Activated naive CD4-positive, alpha-beta T cell treated with anti-CD3 and anti-CD28 coated beads for 36 hours (primary cell): ENCODE measurements at regions not wholly inside any gene's neighbourhood (a gene's known extent, or its start where the extent isn't known, plus 50 kb on each side); places are given as distances from the start of the nearest gene placed in this dataset.

Experiments used
- CTCF ChIA-PET: fragments of 350-600 bp; sonication (Branson Sonifier 250); formaldehyde crosslinking; loops from one replicate; lab custom pipeline; 2021; ENCODE audit warnings: antibody characterized with exemption; lab: Charles Lee
- DNase-seq: peaks from one replicate; pipeline ENCODE4 v3.0.0-alpha.2; 2020
- H3K27ac Mint-ChIP-seq: one replicate; pipeline ENCODE4 v1.8.0; 2021; ENCODE audit warnings: mild to moderate bottlenecking, mixed read lengths
- H3K27me3 Mint-ChIP-seq: one replicate; pipeline ENCODE4 v1.8.0; 2021; ENCODE audit warnings: low read depth, mixed read lengths
- H3K36me3 Mint-ChIP-seq: one replicate; pipeline ENCODE4 v1.8.0; 2021; ENCODE audit warnings: low read depth, mixed read lengths
- H3K4me1 Mint-ChIP-seq: one replicate; pipeline ENCODE4 v1.8.0; 2021; ENCODE audit warnings: low read depth, mixed read lengths
- H3K4me3 Mint-ChIP-seq: one replicate; pipeline ENCODE4 v1.8.0; 2021; ENCODE audit warnings: mild to moderate bottlenecking, moderate library complexity, mixed read lengths
- H3K9me3 Mint-ChIP-seq: one replicate; pipeline ENCODE4 v1.8.0; 2021; ENCODE audit warnings: mixed read lengths
- intact Hi-C: fragments of 100-400 bp; cut with micrococcal nuclease; formaldehyde crosslinking; loops from one replicate; pipeline ENCODE4 v1.15.1; 2023

DNA sequence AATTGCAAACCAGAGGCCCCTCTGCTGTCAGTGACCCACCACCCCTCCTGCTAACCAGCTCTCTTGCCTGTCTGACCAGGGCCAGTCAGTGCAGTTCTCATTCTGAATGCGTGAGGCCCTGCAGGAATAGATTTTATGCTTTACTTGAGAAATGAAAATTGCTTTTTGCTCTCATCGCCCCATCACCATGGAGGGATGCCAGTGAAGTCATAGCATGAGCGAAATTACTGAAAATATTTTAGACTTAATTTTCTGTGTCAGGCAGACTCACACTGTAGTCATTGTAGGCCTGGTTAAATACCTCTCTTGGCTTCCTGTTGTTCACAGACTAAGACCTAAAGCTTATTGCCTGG, 490.5 kb upstream of the CDH5 start:
- no peaks in the 10 kb centered on the region for H3K4me1 Mint-ChIP-seq
- CTCF ChIA-PET: no interaction called here
- intact Hi-C loops: no loop called here
- H3K4me3 Mint-ChIP-seq: no peak overlapping the region
- H3K27ac Mint-ChIP-seq: no peak overlapping the region
- DNase-seq: no peak
- H3K27me3 Mint-ChIP-seq: peaks cover 5% of the 10 kb centered on the region
- no peaks in the 10 kb centered on the region for H3K36me3 Mint-ChIP-seq
- H3K9me3 Mint-ChIP-seq: no peaks in the 10 kb centered on the region

DNA sequence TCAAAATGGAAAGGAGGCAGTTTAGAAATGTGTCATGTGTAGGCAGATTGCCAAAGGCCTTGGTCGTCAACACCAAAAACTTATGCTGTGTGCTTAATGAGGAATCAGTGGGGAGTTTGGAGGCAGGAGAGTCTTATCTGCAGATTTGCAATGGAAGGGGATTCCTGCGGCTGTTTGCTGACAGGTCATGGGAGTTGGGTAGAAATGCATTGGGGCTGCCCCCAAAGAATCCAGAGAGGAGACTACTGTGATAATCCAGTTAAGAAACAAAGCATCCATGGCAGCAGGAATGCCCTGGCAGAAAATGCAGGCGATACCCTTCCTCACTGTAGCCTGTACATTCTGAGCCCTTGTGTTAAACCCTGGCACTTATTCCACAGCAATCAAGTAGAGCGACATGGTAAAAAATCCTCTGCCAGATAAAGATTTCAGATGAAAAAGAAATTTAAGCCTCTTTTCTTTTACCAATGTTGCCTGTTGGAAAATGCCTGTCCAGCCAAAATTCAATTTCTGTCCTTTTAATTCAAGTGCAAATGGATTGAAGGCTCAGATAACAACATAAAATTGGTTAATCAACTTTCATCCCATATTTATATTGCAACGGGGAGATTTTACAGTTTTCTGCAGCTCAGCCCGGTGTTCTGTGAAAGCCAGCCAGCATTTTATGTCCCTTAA, 491.0 kb upstream of the CDH5 start:
- Mint-ChIP-seq H3K9me3 (no peaks in the 10 kb centered on the region), H3K4me1 (no peaks in the 10 kb centered on the region), H3K27ac (no peak overlapping the region), H3K4me3 (no peak overlapping the region), H3K36me3 (no peaks in the 10 kb centered on the region), H3K27me3 (peaks cover 7% of the 10 kb centered on the region)
- intact Hi-C loops: no loop called here
- CTCF ChIA-PET: no interaction called here
- no peak for DNase-seq

DNA sequence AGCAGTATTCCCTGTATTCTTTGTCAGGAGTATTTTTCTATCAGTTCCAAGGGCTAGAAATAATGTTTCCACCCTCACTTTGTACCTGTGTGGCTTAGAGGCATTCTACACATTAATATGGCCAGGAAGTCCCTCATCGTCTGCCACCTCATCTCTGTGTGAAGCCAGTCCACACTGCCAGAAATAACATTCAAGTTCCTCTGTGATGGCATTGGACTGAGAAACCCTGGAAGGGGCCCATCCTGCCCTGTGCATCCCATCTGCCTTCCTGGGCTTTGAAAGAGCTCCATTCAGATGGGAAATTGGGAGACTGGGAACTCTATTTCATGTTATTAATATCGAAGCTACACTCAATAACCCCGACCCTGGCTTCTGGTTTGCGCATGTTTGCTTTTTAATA, 497.2 kb upstream of the CDH5 start:
- Mint-ChIP-seq H3K4me1 (no peaks in the 10 kb centered on the region), H3K36me3 (no peaks in the 10 kb centered on the region), H3K27ac (no peak overlapping the region), H3K9me3 (peaks cover 2% of the 10 kb centered on the region), H3K27me3 (peaks cover 4% of the 10 kb centered on the region), H3K4me3 (no peak overlapping the region)
- no peak for DNase-seq
- CTCF ChIA-PET: no interaction called here
- intact Hi-C loops: no loop called here

DNA sequence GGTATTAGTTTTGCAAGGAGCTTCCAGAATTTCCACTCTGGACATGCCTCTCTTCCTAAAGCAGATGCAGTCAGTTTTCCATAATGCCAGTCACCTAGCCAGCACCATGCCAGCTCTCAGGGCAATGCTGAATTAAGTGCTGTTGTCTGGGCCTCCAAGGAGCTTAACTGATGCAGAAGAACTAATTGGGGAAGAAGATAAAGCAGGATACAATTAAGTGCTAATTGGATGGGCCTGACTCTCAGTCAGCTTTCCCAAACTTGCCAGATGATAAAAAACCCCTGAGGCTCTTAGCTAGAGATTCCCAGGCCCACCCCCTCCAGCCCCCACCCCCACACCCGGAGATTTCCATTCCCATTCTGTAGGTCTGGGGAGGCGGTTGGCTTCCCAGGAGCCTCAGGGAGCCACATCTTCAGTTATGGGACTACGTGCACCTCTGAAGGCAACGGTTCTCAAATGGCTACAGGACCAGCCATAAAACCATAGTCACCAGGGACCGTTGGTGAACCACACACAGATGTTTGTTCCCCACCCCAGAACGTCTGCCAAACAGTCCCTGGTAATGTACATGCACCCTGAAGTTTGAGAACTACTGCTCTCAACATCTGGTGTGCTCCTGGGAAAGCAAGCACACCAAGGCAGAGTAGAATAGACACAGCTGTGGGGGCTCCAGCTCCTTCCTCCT, 499.1 kb upstream of the CDH5 start:
- Mint-ChIP-seq H3K36me3 (no peaks in the 10 kb centered on the region), H3K27me3 (peaks cover 3% of the 10 kb centered on the region), H3K9me3 (peaks cover 7% of the 10 kb centered on the region), H3K27ac (no peak overlapping the region), H3K4me1 (no peaks in the 10 kb centered on the region), H3K4me3 (no peak overlapping the region)
- CTCF ChIA-PET: no interaction called here
- no peak for DNase-seq
- intact Hi-C loops: no loop called here

DNA sequence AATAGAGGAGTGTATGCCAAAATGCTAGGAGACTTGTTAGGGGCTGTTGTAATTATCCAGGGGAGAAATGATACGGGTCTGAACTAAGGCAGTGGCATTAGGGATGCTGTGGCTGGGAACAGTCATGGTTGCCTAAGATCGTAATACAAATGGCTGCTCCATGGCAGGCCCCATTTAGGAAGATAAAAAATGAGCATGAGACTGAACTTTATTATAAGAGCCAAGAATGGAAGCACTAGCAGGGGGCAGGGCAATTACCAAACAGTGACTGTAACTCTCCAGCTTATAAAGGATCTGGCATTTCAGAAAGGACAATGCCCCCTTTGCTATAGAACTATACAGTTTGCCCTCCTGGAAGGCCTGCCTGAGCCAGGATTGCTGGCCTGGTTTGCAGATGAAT, 503.3 kb upstream of the CDH5 start:
- Mint-ChIP-seq H3K4me3 (no peak overlapping the region), H3K27me3 (no peaks in the 10 kb centered on the region), H3K36me3 (no peaks in the 10 kb centered on the region), H3K4me1 (no peaks in the 10 kb centered on the region), H3K27ac (no peak overlapping the region), H3K9me3 (peaks cover 7% of the 10 kb centered on the region)
- no peak for DNase-seq
- intact Hi-C loops: no loop called here
- CTCF ChIA-PET: no interaction called here

DNA sequence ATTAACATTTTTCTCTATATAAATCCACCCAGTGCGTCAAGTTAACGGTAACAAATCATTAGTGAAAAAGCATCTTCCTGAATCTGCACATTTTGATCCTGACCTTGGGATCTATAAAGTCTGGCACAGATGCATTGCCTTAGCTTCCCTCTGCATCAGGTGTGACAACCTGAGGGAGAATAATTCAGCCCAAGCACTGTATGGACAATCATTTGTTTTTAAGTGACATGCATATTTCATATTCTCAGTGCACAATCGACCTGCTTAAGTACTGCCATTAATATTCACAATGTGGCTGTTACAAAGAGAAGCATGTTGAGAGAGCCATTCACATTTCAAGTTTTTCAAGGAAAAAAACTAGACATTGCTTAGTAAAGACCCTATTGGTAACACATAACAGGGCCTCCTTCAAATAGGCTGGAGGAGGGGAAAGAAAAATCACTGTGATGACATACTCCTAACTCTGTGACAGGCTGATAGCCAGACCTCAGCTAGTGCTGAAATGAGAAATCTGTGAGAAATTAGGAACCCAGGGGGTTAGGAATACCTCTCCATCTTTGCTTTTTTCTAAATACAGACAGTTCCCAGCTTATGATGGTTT, 505.3 kb upstream of the CDH5 start:
- H3K27ac Mint-ChIP-seq: no peak overlapping the region
- H3K36me3 Mint-ChIP-seq: no peaks in the 10 kb centered on the region
- H3K27me3 Mint-ChIP-seq: peaks cover 2% of the 10 kb centered on the region
- H3K4me1 Mint-ChIP-seq: no peaks in the 10 kb centered on the region
- no peak for DNase-seq
- H3K4me3 Mint-ChIP-seq: no peak overlapping the region
- CTCF ChIA-PET: no interaction called here
- H3K9me3 Mint-ChIP-seq: peaks cover 7% of the 10 kb centered on the region
- intact Hi-C loops: no loop called here

DNA sequence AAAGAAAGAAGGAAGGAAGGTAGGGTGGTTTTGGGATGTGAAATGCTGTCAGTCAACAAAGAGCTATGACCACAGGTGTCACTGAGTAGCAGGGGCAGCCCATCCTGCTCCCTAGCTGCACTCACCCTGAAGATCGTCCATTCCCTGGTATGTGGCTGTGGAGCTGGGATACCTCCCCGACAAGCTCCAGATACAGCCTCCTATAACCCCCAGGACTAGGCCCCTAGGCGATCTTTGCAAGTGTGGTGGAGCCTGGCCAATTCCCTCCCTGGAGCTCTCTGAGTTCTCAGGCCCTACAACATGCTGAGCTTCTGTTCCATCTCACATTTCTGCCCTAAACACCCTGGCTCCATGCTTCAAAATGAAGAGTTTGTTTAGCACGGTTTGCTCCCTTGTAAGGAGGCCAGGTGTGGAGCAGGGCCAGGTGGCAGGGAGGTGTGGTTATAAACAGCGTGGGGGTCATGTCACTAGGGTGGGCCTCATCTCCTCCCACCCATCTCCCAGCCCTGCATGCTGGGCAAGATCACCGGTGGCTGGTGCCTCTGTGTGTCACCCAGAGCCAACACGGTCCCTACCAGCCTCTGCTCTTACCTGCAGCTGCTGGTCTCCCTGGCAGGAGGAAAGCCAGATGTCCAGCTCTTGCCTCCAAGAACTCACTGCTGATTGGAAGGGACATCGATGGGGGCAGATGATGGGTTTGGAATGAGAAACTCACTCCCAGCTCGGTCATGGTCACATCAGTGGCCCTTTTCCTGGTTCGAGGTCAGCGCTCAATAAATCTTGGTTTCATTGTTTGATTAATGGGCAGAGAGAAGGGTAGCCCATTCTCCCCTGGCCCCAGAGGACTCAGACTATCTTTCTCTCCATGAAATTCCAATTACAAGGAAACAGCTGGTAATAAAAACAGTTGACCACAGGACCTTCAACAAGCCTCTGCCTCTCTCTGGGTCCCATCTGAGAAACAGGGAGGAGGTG, 511.0 kb upstream of the CDH5 start:
- CTCF ChIA-PET: no interaction called here
- H3K4me3 Mint-ChIP-seq: no peak overlapping the region
- peaks cover 7% of the 10 kb centered on the region for H3K9me3 Mint-ChIP-seq
- no peaks in the 10 kb centered on the region for H3K36me3 Mint-ChIP-seq
- peaks cover 7% of the 10 kb centered on the region for H3K27me3 Mint-ChIP-seq
- H3K4me1 Mint-ChIP-seq: no peaks in the 10 kb centered on the region
- H3K27ac Mint-ChIP-seq: no peak overlapping the region
- no peak for DNase-seq
- intact Hi-C loops: no loop called here

DNA sequence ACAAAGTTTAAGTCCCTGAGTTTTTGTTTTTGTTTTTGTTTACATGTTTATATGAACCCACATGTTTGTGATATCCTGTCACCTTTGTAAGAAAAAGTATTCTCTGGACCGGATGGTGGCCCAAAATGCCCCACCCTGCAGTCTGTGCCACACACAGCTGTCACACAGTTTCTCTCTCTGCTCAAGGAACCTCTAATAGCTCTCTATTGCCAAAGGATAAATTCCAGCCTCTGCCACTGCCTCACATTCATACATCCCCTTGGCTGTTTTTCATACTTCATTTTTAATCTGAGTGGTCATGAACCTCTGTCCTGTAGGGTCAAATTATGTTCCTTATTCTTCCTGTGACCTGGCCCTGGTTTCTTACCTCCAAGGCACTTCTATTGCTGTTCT, 520.3 kb upstream of the CDH5 start:
- peaks cover 7% of the 10 kb centered on the region for H3K27me3 Mint-ChIP-seq
- no peak overlapping the region for H3K4me3 Mint-ChIP-seq
- peaks cover 3% of the 10 kb centered on the region for H3K9me3 Mint-ChIP-seq
- no peak for DNase-seq
- H3K27ac Mint-ChIP-seq: no peak overlapping the region
- CTCF ChIA-PET: no interaction called here
- no peaks in the 10 kb centered on the region for H3K4me1 Mint-ChIP-seq
- intact Hi-C loops: no loop called here
- H3K36me3 Mint-ChIP-seq: no peaks in the 10 kb centered on the region

DNA sequence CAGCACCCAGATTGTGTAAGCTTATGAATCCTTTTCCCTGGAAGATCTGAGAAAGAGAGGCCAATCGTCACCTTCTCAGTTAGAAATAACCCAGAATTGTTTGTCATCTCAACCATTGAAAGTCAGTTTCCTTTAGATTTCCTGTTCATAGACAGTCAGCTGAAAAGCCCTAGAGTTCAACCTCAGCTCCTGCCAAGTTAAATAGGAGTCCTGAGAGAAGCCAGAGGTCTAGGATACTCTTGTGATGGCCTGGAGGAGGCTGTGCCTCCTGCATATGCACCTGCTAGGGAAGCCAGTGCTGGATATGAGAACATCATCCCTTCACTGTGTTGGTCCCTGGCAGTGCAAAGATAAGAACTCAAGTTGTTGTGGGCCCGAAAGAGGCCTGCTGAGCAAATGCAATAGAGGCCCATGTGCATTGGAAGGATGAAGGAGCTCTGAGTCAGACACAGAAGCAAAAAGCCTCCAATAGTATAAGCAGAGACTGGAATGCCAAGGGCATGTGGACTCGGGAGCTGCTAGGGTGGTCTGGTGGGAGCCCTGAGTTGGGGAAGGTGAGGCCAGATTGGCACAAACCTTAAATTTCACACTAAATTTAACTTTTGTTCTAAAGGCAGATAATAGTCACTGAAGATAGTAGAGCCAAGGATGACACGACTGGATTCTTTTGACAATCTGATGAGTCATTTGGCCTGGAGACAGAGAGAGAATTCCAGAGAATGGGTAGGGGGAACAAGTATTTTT, 520.9 kb upstream of the CDH5 start:
- no peak overlapping the region for H3K27ac Mint-ChIP-seq
- CTCF ChIA-PET: no interaction called here
- intact Hi-C loops: no loop called here
- peaks cover 3% of the 10 kb centered on the region for H3K9me3 Mint-ChIP-seq
- H3K4me1 Mint-ChIP-seq: no peaks in the 10 kb centered on the region
- no peak overlapping the region for H3K4me3 Mint-ChIP-seq
- no peak for DNase-seq
- no peaks in the 10 kb centered on the region for H3K36me3 Mint-ChIP-seq
- peaks cover 7% of the 10 kb centered on the region for H3K27me3 Mint-ChIP-seq

DNA sequence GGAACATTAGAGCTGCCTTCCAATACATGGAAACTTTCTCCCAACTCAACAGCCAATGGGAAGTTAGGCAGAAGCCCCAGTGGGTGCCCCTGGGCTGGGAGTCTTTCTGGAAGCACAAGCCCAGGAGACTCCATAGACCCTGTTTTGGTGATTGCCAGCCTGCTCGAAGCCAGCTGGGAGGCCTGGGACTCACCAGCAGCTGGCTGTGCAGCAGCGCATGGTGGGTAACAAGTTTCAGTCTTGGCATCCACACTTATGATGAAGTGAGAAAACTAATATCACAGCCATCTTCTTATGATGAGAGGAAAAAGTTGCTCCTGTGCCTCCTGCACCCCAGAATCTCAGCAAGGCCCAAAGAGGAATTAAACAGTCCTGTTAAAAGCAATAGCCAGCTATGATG, 522.5 kb upstream of the CDH5 start:
- no peak overlapping the region for H3K27ac Mint-ChIP-seq
- H3K27me3 Mint-ChIP-seq: peaks cover 3% of the 10 kb centered on the region
- H3K9me3 Mint-ChIP-seq: no peaks in the 10 kb centered on the region
- H3K36me3 Mint-ChIP-seq: no peaks in the 10 kb centered on the region
- H3K4me1 Mint-ChIP-seq: no peaks in the 10 kb centered on the region
- DNase-seq: no peak
- CTCF ChIA-PET: no interaction called here
- no peak overlapping the region for H3K4me3 Mint-ChIP-seq
- intact Hi-C loops: no loop called here

DNA sequence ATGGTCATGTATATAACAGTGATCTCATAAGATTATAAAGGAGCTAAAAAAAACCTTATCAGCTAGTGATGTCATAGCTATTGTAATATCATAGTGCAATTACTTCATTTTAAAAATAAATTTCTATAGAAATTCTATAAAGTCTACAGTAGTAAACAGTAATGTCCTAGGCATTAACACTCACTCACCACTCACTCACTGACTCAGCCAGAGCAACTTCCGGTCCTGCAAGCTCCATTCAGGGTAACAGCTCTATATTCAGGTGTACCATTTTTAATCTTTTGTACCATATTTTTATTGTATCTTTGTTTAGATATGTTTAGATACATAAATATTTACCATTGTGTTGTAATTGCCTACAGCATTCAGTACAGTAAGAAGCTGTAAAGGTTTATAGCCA, 524.4 kb upstream of the CDH5 start:
- Mint-ChIP-seq H3K27ac (no peak overlapping the region), H3K9me3 (no peaks in the 10 kb centered on the region), H3K4me3 (no peak overlapping the region), H3K36me3 (no peaks in the 10 kb centered on the region), H3K27me3 (peaks cover 3% of the 10 kb centered on the region), H3K4me1 (no peaks in the 10 kb centered on the region)
- CTCF ChIA-PET: no interaction called here
- no peak for DNase-seq
- intact Hi-C loops: no loop called here

DNA sequence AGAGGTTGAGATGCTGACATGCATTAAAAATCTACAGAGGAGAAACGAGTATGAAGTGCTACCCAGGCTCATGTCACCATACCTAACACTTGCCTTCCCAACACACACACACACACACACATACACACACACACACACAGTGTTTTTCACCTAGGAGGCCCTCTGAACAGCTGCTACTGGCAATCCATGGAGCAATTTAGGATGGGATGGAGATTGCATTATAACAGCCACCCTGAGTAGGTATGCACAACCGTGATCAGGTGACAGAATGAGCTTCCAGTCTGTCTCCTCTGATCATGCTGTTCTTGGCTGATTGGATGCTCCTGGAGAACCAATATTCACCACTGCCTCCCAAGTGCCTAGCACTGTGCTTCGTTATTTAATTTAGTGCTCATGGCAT, 528.5 kb upstream of the CDH5 start:
- Mint-ChIP-seq H3K36me3 (no peaks in the 10 kb centered on the region), H3K4me3 (no peak overlapping the region), H3K9me3 (no peaks in the 10 kb centered on the region), H3K27me3 (peaks cover 3% of the 10 kb centered on the region), H3K27ac (no peak overlapping the region), H3K4me1 (no peaks in the 10 kb centered on the region)
- no peak for DNase-seq
- intact Hi-C loops: no loop called here
- CTCF ChIA-PET: no interaction called here
